Kasumi-1 (cell line): ENCODE measurements at regions not wholly inside any gene's neighbourhood (a gene's known extent, or its start where the extent isn't known, plus 50 kb on each side); places are given as distances from the start of the nearest gene placed in this dataset.

Source experiments
- DNase-seq, 2 experiments: peaks; one replicate each; lab custom pipeline; 2025; lab: John Stamatoyannopoulos, UW

GRCh38 chr16:26658915-26659314 is 407.8 kb upstream of the C16orf82 start:
- DNase-seq, result no peak

GRCh38 chr16:26664086-26664485 is 402.6 kb upstream of the C16orf82 start:
- no peak for DNase-seq

GRCh38 chr16:26665166-26665939 is 401.4 kb upstream of the C16orf82 start:
- no peak for DNase-seq

- DNase-seq, result no peak
Measured at GRCh38 chr16:26666486-26666885, 400.2 kb upstream of the C16orf82 start.

- DNase-seq, result no peak
Measured at GRCh38 chr16:26667307-26667706, 399.4 kb upstream of the C16orf82 start.

GRCh38 chr16:26668026-26668425 is 398.7 kb upstream of the C16orf82 start:
- no peak for DNase-seq

- no peak for DNase-seq
Measured at GRCh38 chr16:26672206-26672605, 394.5 kb upstream of the C16orf82 start.

- no peak for DNase-seq
Measured at GRCh38 chr16:26673011-26673410, 393.7 kb upstream of the C16orf82 start.

- no peak for DNase-seq
Measured at GRCh38 chr16:26680671-26681070, 386.1 kb upstream of the C16orf82 start.

- DNase-seq, result no peak
Measured at GRCh38 chr16:26688105-26688504, 378.6 kb upstream of the C16orf82 start.

GRCh38 chr16:26688699-26689098 is 378.0 kb upstream of the C16orf82 start:
- DNase-seq, result no peak

- no peak for DNase-seq
Measured at GRCh38 chr16:26692658-26693057, 374.1 kb upstream of the C16orf82 start.

GRCh38 chr16:26697807-26698206 is 368.9 kb upstream of the C16orf82 start:
- no peak for DNase-seq

- no peak for DNase-seq
Measured at GRCh38 chr16:26700250-26700649, 366.5 kb upstream of the C16orf82 start.

GRCh38 chr16:26701243-26701886 is 365.4 kb upstream of the C16orf82 start:
- no peak for DNase-seq

GRCh38 chr16:26705346-26705745 is 361.4 kb upstream of the C16orf82 start:
- no peak for DNase-seq

GRCh38 chr16:26708428-26708827 is 358.3 kb upstream of the C16orf82 start:
- no peak for DNase-seq

GRCh38 chr16:26709175-26709574 is 357.6 kb upstream of the C16orf82 start:
- no peak for DNase-seq

GRCh38 chr16:26709754-26710153 is 357.0 kb upstream of the C16orf82 start:
- DNase-seq, result no peak

- no peak for DNase-seq
Measured at GRCh38 chr16:26710450-26710849, 356.3 kb upstream of the C16orf82 start.

- no peak for DNase-seq
Measured at GRCh38 chr16:26712876-26713275, 353.9 kb upstream of the C16orf82 start.

GRCh38 chr16:26715969-26716368 is 350.8 kb upstream of the C16orf82 start:
- no peak for DNase-seq

- DNase-seq, result no peak
Measured at GRCh38 chr16:26717826-26718225, 348.9 kb upstream of the C16orf82 start.

- DNase-seq, result no peak
Measured at GRCh38 chr16:26721290-26721689, 345.4 kb upstream of the C16orf82 start.
